Testis (tissue), 2 donors: ENCODE measurements at regions not wholly inside any gene's neighbourhood (a gene's known extent, or its start where the extent isn't known, plus 50 kb on each side); places are given as distances from the start of the nearest gene placed in this dataset.

ENCODE experiments used
- CTCF ChIP-seq, 3 experiments: fragments of 450-650 bp in 2 of 3; fragments of 200-600 bp in 1 of 3; sonication (generic) in 1 of 3; IDR thresholded peaks; one replicate each; pipeline ENCODE4 v1.5.1; 2016 to 2019; ENCODE audit warnings: antibody characterized with exemption in 3 of 3, mild to moderate bottlenecking in 2 of 3, moderate library complexity in 1 of 3
- POLR2A ChIP-seq: fragments of 450-650 bp; IDR thresholded peaks from one replicate; pipeline ENCODE4 v1.6.1; 2017; ENCODE audit warnings: antibody characterized with exemption, mild to moderate bottlenecking, moderate library complexity

- TF ChIP-seq CTCF (IDR thresholded peaks at IDR 0.05) = no peak
- no peak for TF ChIP-seq POLR2A
These were observed 264.0 kb downstream of the TJP1 start for GRCh38 chr15:29558261-29558660.
